ENCODE measurements at regions not wholly inside any gene's neighbourhood (a gene's known extent, or its start where the extent isn't known, plus 50 kb on each side); places are given as distances from the start of the nearest gene placed in this dataset.

GRCh38 chr13:30134578-30134977 lies 172.8 kb downstream of the KATNAL1 start:
- H3K4me3 ChIP-seq, result no peak overlapping the region
- no peaks in the 10 kb centered on the region for H3K9me3 ChIP-seq
- H3K36me3 ChIP-seq, result no peaks in the 10 kb centered on the region
- TF ChIP-seq CTCF (IDR thresholded peaks at IDR 0.05), result no peak
- no peak for TF ChIP-seq POLR2A (IDR thresholded peaks at IDR 0.05)
- no peak for TF ChIP-seq POLR2AphosphoS5 (IDR thresholded peaks at IDR 0.05; ENCODE audit: insufficient read depth in 1 of 2, low read depth in 1 of 2)
- H3K27me3 ChIP-seq, result no peaks in the 10 kb centered on the region
- DNase-seq (ENCODE audit: extremely low spot score in 2 of 2), result no peak
- intact Hi-C loops (cut with DNase I), result loop anchor here (10.0 kb wide), 2 partner anchors 330 to 660 kb away; partner anchors contain the start of gene HMGB1
- H3K27ac ChIP-seq, result peak overlapping the region; percentile 71
- peaks cover 27% of the 10 kb centered on the region for H3K4me1 ChIP-seq

- no peak overlapping the region for H3K4me3 ChIP-seq
- no peak for DNase-seq (ENCODE audit: extremely low spot score in 2 of 2)
- no peaks in the 10 kb centered on the region for H3K36me3 ChIP-seq
- TF ChIP-seq POLR2A (IDR thresholded peaks at IDR 0.05), result no peak
- no peak for TF ChIP-seq POLR2AphosphoS5 (IDR thresholded peaks at IDR 0.05; ENCODE audit: insufficient read depth in 1 of 2, low read depth in 1 of 2)
- no peak for TF ChIP-seq CTCF (IDR thresholded peaks at IDR 0.05)
- peaks cover 27% of the 10 kb centered on the region for H3K4me1 ChIP-seq
- no peaks in the 10 kb centered on the region for H3K9me3 ChIP-seq
- no peaks in the 10 kb centered on the region for H3K27me3 ChIP-seq
- H3K27ac ChIP-seq, result peak overlapping the region; percentile 71
- intact Hi-C loops (cut with DNase I), result loop anchor here (10.0 kb wide), 2 partner anchors 331 to 661 kb away; partner anchors contain the start of gene HMGB1
Measured at GRCh38 chr13:30133996-30134395, 173.4 kb downstream of the KATNAL1 start.

GRCh38 chr13:30133554-30133912 lies 173.8 kb downstream of the KATNAL1 start:
- TF ChIP-seq POLR2AphosphoS5 (IDR thresholded peaks at IDR 0.05; ENCODE audit: insufficient read depth in 1 of 2, low read depth in 1 of 2) (no peak), CTCF (IDR thresholded peaks at IDR 0.05) (no peak), POLR2A (IDR thresholded peaks at IDR 0.05) (no peak)

GRCh38 chr13:30132623-30133553 lies 174.5 kb downstream of the KATNAL1 start:
- Histone ChIP-seq H3K4me1 (peaks cover 27% of the 10 kb centered on the region), H3K27ac (peak overlapping the region; percentile 71), H3K9me3 (no peaks in the 10 kb centered on the region), H3K27me3 (no peaks in the 10 kb centered on the region), H3K36me3 (no peaks in the 10 kb centered on the region), H3K4me3 (no peak overlapping the region)
- DNase-seq (ENCODE audit: extremely low spot score in 2 of 2), result peak in 1 of 2 donors; percentile 96
- TF ChIP-seq POLR2A (IDR thresholded peaks at IDR 0.05) (no peak), CTCF (IDR thresholded peaks at IDR 0.05) (peak; percentile 83 to 96 (median 87)), POLR2AphosphoS5 (IDR thresholded peaks at IDR 0.05; ENCODE audit: insufficient read depth in 1 of 2, low read depth in 1 of 2) (peak; percentile 48 to 58)
- intact Hi-C loops (cut with DNase I), result loop anchor here (10.0 kb wide), 2 partner anchors 332 to 662 kb away; partner anchors contain the start of gene HMGB1

More at GRCh38 chr13:30133554-30133912, 173.8 kb downstream of the KATNAL1 start:
- Histone ChIP-seq H3K36me3 (no peaks in the 10 kb centered on the region), H3K4me1 (peaks cover 27% of the 10 kb centered on the region), H3K27ac (peak overlapping the region; percentile 71), H3K4me3 (no peak overlapping the region), H3K27me3 (no peaks in the 10 kb centered on the region), H3K9me3 (no peaks in the 10 kb centered on the region)
- DNase-seq (ENCODE audit: extremely low spot score in 2 of 2), result no peak
- intact Hi-C loops (cut with DNase I), result loop anchor here (10.0 kb wide), 2 partner anchors 331 to 661 kb away; partner anchors contain the start of gene HMGB1

GRCh38 chr13:30129411-30129810 lies 177.9 kb downstream of the KATNAL1 start:
- intact Hi-C loops (cut with DNase I), result no loop called here
- no peak for DNase-seq (ENCODE audit: extremely low spot score in 2 of 2)
- Histone ChIP-seq H3K27ac (no peak overlapping the region), H3K9me3 (no peaks in the 10 kb centered on the region), H3K36me3 (no peaks in the 10 kb centered on the region), H3K4me1 (peaks cover 49% of the 10 kb centered on the region), H3K27me3 (no peaks in the 10 kb centered on the region), H3K4me3 (no peak overlapping the region)
- TF ChIP-seq POLR2AphosphoS5 (IDR thresholded peaks at IDR 0.05; ENCODE audit: insufficient read depth in 1 of 2, low read depth in 1 of 2), result no peak
- TF ChIP-seq POLR2A (IDR thresholded peaks at IDR 0.05), result no peak
- TF ChIP-seq CTCF (IDR thresholded peaks at IDR 0.05), result no peak
